H1 (cell line): ENCODE measurements at regions not wholly inside any gene's neighbourhood (a gene's known extent, or its start where the extent isn't known, plus 50 kb on each side); places are given as distances from the start of the nearest gene placed in this dataset.

Source experiments
- CHD7 ChIP-seq: fragments of 300-600 bp; sonication (generic); IDR thresholded peaks from 2 replicates; pipeline ENCODE4 v1.7.1; 2012; ENCODE audit warnings: low read length, moderate library complexity, mild to moderate bottlenecking, inconsistent platforms; ENCODE audit not compliant: insufficient replicate concordance
- EGR1 ChIP-seq: IDR thresholded peaks from 2 replicates; pipeline ENCODE4 v1.6.1; 2011; ENCODE audit warnings: low read depth, low read length, borderline replicate concordance
- GTF2F1 ChIP-seq: IDR thresholded peaks from 2 replicates; pipeline ENCODE4 v1.6.1; 2012; ENCODE audit warnings: low read depth, low read length, improper control_type of control experiment, borderline replicate concordance
- MAFK ChIP-seq: IDR thresholded peaks from 2 replicates; pipeline ENCODE4 v1.6.1; 2012; ENCODE audit warnings: low read depth, mild to moderate bottlenecking, improper control_type of control experiment, low read length
- POLR2AphosphoS5 ChIP-seq: IDR thresholded peaks from 2 replicates; pipeline ENCODE4 v1.6.1; 2011; ENCODE audit warnings: low read depth, low read length
- TAF1 ChIP-seq: IDR thresholded peaks from 2 replicates; pipeline ENCODE4 v1.6.1; 2011; ENCODE audit warnings: mild to moderate bottlenecking, low read depth, low read length

GRCh38 chrX:87397103-87397886 lies 120.3 kb upstream of the KLHL4 start (continued):
- TF ChIP-seq CHD7 (no peak), MAFK (no peak), POLR2AphosphoS5 (no peak), EGR1 (no peak), GTF2F1 (no peak), TAF1 (no peak)
